ENCODE measurements at regions not wholly inside any gene's neighbourhood (a gene's known extent, or its start where the extent isn't known, plus 50 kb on each side); places are given as distances from the start of the nearest gene placed in this dataset.

DNA sequence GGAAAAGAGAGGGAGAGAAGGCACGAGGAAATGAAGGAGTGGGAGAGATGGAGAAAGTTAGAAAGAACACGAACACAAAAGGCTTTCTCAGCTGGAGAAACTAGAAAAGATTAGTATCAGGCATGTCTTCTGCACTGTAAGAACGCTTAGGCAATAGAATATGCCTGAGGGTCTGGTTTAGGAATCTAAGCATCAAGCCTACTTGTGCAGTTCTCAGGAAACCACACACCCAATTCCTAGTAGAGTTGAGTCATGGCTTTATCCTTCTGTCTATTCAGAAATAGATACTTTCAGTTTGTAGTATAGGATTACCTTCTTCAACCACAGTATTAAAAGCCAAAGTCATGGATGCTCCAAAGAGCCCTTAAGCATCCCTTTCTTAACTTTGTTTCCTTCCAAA, 969.4 kb downstream of the NTRK3 start:
- no peak for TF ChIP-seq CTCF (conservative IDR thresholded peaks at IDR 0.05 in 1 of 2, IDR thresholded peaks at IDR 0.05 in 1 of 2; ENCODE audit: low read depth in 1 of 2, low read length in 2 of 2)
- no peak for TF ChIP-seq EZH2 (IDR thresholded peaks at IDR 0.05; ENCODE audit: low read length, missing control alignments)
